ENCODE measurements at regions not wholly inside any gene's neighbourhood (a gene's known extent, or its start where the extent isn't known, plus 50 kb on each side); places are given as distances from the start of the nearest gene placed in this dataset.

DNA sequence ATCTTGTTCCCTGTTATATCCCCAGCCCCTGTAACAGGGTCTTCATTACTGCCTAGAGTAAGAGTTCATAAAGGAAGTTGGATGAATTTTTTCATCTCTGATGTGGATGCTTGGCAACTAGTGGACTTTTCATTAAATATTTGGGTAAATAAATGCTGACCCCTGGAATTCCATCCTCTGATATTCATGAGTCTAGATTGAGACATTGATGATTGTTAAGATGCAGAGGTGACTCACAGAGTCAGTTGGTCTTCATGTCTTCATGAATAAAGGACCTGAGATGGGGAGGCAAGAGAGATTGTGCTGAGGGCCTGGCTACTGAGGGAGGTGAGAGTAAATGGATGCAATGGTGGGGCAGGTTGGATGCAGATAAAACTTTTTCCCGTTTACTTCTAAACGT, 132.7 kb upstream of the NT5C1B start:
- TF ChIP-seq, protein P1, sequence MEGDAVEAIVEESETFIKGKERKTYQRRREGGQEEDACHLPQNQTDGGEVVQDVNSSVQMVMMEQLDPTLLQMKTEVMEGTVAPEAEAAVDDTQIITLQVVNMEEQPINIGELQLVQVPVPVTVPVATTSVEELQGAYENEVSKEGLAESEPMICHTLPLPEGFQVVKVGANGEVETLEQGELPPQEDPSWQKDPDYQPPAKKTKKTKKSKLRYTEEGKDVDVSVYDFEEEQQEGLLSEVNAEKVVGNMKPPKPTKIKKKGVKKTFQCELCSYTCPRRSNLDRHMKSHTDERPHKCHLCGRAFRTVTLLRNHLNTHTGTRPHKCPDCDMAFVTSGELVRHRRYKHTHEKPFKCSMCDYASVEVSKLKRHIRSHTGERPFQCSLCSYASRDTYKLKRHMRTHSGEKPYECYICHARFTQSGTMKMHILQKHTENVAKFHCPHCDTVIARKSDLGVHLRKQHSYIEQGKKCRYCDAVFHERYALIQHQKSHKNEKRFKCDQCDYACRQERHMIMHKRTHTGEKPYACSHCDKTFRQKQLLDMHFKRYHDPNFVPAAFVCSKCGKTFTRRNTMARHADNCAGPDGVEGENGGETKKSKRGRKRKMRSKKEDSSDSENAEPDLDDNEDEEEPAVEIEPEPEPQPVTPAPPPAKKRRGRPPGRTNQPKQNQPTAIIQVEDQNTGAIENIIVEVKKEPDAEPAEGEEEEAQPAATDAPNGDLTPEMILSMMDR (IDR thresholded peaks at IDR 0.05): no peak
- TF ChIP-seq POLR2A (IDR thresholded peaks at IDR 0.05): no peak
- TF ChIP-seq POLR2AphosphoS5 (IDR thresholded peaks at IDR 0.05): no peak

Data from gastroesophageal sphincter (tissue), 3 donors.